GM12873 (cell line): ENCODE measurements at regions not wholly inside any gene's neighbourhood (a gene's known extent, or its start where the extent isn't known, plus 50 kb on each side); places are given as distances from the start of the nearest gene placed in this dataset.

Source experiments
- TF ChIP-seq, protein P1 (sequence below): IDR thresholded peaks from 2 replicates; pipeline ENCODE4 v1.5.1; 2012; ENCODE audit warnings: low read depth, mild to moderate bottlenecking, moderate library complexity, low read length, control low read depth; ENCODE audit not compliant: insufficient read depth; ENCODE audit errors: missing control alignments

DNA sequence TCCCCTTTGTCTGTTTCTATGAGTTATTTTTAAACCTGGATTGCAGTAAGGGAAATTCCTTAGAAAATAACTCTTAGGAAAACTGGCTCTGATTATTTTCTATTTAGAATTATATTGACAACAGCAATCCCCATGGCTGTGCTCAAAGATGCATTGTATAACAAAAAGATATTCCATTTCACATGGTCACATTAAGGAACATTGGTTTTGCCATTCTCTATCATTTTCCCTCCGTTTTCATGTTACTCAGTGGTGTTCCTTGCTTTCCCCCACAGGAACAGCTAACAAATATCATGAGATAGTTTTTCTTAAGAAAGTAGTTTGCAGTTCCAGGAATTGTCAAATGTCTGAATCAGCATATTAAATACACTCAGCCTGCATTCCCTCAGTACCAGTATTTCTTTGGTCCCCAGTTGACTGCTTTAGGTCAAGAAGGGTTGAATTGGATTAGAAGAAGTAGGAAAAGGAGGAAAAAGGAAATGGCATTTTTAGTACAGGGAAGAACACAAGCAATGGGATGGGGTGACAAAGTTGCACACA lies 436.7 kb downstream of the TNS3 start:
- TF ChIP-seq, protein P1, sequence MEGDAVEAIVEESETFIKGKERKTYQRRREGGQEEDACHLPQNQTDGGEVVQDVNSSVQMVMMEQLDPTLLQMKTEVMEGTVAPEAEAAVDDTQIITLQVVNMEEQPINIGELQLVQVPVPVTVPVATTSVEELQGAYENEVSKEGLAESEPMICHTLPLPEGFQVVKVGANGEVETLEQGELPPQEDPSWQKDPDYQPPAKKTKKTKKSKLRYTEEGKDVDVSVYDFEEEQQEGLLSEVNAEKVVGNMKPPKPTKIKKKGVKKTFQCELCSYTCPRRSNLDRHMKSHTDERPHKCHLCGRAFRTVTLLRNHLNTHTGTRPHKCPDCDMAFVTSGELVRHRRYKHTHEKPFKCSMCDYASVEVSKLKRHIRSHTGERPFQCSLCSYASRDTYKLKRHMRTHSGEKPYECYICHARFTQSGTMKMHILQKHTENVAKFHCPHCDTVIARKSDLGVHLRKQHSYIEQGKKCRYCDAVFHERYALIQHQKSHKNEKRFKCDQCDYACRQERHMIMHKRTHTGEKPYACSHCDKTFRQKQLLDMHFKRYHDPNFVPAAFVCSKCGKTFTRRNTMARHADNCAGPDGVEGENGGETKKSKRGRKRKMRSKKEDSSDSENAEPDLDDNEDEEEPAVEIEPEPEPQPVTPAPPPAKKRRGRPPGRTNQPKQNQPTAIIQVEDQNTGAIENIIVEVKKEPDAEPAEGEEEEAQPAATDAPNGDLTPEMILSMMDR = no peak

DNA sequence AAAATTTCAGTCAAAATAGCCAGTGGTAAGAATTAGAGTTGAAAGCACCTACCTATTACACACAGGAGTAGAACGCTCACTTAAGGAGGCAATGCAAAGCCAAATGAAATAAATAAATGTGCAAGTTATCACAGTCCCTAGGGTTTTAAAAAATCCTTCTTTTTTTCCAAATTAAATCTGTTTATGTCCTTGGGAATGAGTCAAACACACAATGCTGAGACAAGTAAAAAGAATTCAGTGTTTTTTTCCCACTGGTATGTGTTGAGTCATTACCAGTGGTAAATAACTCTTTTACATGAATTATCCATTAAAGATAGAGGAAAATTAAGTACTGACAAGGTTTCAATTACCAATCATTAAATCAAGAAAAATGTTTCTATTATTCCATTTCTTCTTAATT lies 438.6 kb downstream of the TNS3 start:
- TF ChIP-seq, protein P1 = no peak

DNA sequence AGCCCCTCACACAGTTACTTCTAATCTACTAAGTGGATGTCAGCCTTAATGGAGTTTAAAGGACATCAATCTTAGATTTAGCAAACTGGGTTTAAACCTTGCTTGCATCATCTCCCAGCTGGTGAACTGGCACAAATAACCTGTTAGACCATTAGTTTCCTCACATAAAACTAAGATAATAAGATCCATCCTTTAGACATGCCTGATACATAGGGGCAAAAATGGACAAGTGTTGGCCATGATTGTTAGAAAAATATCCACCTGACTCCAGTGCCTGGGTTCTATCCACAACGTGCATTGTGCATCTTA lies 439.1 kb downstream of the TNS3 start:
- TF ChIP-seq, protein P1 = no peak

DNA sequence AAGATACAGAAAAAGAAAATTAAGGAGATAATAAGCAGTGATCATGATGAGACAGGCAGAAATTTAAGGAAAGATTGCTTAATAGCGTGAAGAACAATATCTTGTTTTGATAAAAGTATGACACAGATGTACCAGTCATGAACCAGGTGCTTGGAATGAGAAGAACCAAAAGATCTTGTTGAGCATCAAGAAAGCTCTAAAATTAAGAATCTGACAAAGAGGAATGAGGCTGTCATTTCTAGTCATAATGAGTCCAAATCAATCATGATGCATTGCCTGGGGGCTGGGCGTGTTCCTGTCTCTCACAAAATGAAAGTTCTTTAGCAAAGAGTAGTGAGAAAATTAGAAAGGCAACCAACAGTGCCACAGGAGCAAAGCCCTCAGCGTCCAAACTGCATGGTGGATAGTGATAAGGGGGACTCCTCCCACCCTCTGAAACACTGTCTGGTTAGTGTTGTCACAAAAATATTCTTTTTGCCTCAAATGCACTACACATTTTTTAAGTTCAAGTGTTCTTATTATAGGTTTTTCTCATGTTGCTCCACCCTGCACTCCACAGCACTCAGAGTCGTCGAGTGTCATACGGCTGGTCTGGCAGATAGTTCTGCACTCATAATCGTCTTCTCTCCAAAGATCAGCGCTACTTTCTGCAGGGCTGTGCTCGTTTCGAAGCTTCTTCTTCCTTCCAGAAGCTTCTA lies 439.6 kb downstream of the TNS3 start:
- TF ChIP-seq, protein P1 = no peak

DNA sequence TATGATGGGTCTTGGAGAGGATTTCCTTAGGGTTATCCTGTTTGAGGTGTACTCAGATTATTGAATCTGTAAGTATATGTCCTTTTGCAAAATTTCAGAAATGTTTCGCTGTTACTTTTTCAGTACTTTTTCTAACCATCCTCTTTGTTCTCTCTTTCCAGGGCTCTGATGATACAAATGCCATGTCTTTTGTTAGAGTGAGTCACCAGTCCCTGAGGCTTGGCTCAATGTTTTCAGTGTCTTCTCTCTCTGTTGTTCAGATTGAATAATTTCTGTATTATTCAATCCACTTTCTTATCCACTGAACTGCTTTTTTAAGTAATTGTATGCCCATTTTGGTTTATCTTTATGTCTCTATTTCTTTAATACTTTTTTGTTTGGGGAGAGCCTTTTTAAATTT lies 449.4 kb downstream of the TNS3 start:
- TF ChIP-seq, protein P1 = no peak

DNA sequence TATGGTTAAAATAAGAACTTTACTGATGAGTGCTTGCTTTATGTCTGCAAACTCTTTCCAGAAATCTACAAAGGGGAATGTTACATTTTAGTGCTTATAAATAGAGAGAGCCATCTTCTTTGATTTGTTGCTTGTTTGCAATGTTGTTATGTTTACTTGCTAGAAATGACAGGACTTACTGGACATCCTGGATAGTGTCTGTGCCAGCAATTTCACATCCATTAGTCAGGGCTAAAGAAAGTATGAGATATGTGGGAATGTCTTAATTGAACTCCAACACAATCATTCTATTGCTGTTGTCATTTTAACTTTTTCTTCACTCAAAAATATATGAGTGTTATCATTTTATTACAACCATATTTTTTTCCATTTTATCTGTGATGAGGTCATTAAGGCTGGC lies 453.2 kb downstream of the TNS3 start:
- TF ChIP-seq, protein P1 = no peak

DNA sequence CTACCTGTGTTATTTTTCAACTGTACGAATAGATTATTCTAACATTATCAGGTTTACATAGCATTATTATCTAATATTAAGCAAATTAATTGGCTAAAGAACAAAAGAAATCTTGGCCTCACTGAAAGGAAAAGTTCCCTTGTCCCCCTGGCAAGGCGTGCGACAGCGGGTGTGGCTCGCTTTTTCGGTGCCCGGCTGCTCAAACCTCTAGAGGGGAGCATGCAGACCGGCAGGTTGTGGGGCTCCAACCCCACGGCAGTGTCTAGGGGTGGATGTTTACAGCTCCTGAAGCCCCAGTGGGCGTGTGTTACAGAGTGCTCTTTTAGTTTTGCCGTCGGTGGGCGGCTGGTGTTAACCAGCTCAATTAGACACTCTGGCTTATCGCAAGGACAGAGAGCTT lies 456.4 kb downstream of the TNS3 start:
- TF ChIP-seq, protein P1 = no peak
